HL-60 (cell line): ENCODE measurements at regions not wholly inside any gene's neighbourhood (a gene's known extent, or its start where the extent isn't known, plus 50 kb on each side); places are given as distances from the start of the nearest gene placed in this dataset.

Experiments used
- POLR2AphosphoS5 ChIP-seq: IDR thresholded peaks from 2 replicates; pipeline ENCODE4 v1.6.1; 2012; ENCODE audit warnings: low read depth
- TF ChIP-seq, protein P1 (sequence below): IDR thresholded peaks from one replicate; pipeline ENCODE4 v1.5.1; 2011; ENCODE audit warnings: low read length, control low read depth, inconsistent platforms; ENCODE audit not compliant: insufficient read depth

DNA sequence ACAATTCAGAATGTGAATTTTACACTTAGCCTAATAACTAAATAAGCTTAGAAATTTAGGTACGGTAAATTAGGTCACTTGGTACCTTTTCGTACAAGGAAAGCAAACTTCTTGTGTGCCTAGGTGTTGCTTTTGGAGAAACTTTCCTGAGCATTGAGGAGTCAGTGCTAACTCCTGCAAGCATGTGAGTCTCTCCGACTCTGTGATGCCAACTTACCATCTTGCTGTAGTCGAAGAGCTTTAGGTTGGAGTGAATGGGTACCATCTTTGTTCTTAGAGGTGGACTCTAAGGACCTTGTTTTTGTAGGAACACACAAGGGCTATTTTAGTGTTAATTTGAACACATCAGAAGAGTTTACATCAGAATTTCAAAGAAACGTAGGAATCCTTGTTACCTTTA is 688.9 kb downstream of the USP25 start:
- TF ChIP-seq, protein P1, sequence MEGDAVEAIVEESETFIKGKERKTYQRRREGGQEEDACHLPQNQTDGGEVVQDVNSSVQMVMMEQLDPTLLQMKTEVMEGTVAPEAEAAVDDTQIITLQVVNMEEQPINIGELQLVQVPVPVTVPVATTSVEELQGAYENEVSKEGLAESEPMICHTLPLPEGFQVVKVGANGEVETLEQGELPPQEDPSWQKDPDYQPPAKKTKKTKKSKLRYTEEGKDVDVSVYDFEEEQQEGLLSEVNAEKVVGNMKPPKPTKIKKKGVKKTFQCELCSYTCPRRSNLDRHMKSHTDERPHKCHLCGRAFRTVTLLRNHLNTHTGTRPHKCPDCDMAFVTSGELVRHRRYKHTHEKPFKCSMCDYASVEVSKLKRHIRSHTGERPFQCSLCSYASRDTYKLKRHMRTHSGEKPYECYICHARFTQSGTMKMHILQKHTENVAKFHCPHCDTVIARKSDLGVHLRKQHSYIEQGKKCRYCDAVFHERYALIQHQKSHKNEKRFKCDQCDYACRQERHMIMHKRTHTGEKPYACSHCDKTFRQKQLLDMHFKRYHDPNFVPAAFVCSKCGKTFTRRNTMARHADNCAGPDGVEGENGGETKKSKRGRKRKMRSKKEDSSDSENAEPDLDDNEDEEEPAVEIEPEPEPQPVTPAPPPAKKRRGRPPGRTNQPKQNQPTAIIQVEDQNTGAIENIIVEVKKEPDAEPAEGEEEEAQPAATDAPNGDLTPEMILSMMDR: no peak
- no peak for TF ChIP-seq POLR2AphosphoS5
